ENCODE measurements at regions not wholly inside any gene's neighbourhood (a gene's known extent, or its start where the extent isn't known, plus 50 kb on each side); places are given as distances from the start of the nearest gene placed in this dataset.

GRCh38 chr12:98256830-98257229 is 258.6 kb upstream of the TMPO start:
- TF ChIP-seq CTCF (optimal IDR thresholded peaks at IDR 0.05 in 1 of 3, IDR thresholded peaks at IDR 0.05 in 1 of 3, conservative IDR thresholded peaks at IDR 0.05 in 1 of 3; ENCODE audit: extremely low read depth in 1 of 3, insufficient read depth in 2 of 3, low read length in 3 of 3) = no peak
- no peak for TF ChIP-seq EZH2 (IDR thresholded peaks at IDR 0.05; ENCODE audit: low read length)

All from keratinocyte (primary cell).